A204.1 (cell line): ENCODE measurements at regions not wholly inside any gene's neighbourhood (a gene's known extent, or its start where the extent isn't known, plus 50 kb on each side); places are given as distances from the start of the nearest gene placed in this dataset.
"Not testable (repeated sequence)": the region's sequence is repeated elsewhere in the genome, so short reads cannot be mapped to it uniquely, and the experiment has no call there.

Source experiments
- FAIRE-seq: peaks from 2 replicates; lab custom pipeline; 2012; peaks lifted over from hg19 to GRCh38; lab: Jason Lieb, UNC

- FAIRE-seq: no peak
These were observed 250.5 kb downstream of the UTRN start for GRCh38 chr6:144535630-144536029.

GRCh38 chr6:144536079-144536478 lies 250.9 kb downstream of the UTRN start:
- no peak for FAIRE-seq

- FAIRE-seq: no peak
These were observed 258.1 kb downstream of the UTRN start for GRCh38 chr6:144543006-144543871.

GRCh38 chr6:144544266-144544830 lies 259.2 kb downstream of the UTRN start:
- FAIRE-seq: no peak

- FAIRE-seq: no peak
These were observed 261.7 kb downstream of the UTRN start for GRCh38 chr6:144546807-144547206.

- FAIRE-seq: no peak
These were observed 262.3 kb downstream of the UTRN start for GRCh38 chr6:144547409-144547808.

- FAIRE-seq: no peak
These were observed 263.4 kb downstream of the UTRN start for GRCh38 chr6:144548536-144548935.

- FAIRE-seq: no peak
These were observed 265.0 kb downstream of the UTRN start for GRCh38 chr6:144549837-144550747.

GRCh38 chr6:144551339-144551738 lies 266.2 kb downstream of the UTRN start:
- no peak for FAIRE-seq

GRCh38 chr6:144555066-144555465 lies 269.9 kb downstream of the UTRN start:
- FAIRE-seq: no peak

- FAIRE-seq: no peak
These were observed 274.9 kb downstream of the UTRN start for GRCh38 chr6:144559865-144560593.

- FAIRE-seq: no peak
These were observed 276.4 kb downstream of the UTRN start for GRCh38 chr6:144561455-144562043.

GRCh38 chr6:144564202-144564601 lies 279.1 kb downstream of the UTRN start:
- no peak for FAIRE-seq

- FAIRE-seq: no peak
These were observed 281.9 kb downstream of the UTRN start for GRCh38 chr6:144566868-144567615.

GRCh38 chr6:144568241-144568640 lies 283.1 kb downstream of the UTRN start:
- FAIRE-seq: no peak

GRCh38 chr6:144572541-144572940 lies 287.4 kb downstream of the UTRN start:
- not testable (repeated sequence) for FAIRE-seq

- no peak for FAIRE-seq
These were observed 289.7 kb downstream of the UTRN start for GRCh38 chr6:144574796-144575195.

- FAIRE-seq: no peak
These were observed 290.2 kb downstream of the UTRN start for GRCh38 chr6:144575327-144575726.

GRCh38 chr6:144576871-144577270 lies 291.7 kb downstream of the UTRN start:
- FAIRE-seq: no peak

- FAIRE-seq: no peak
These were observed 293.5 kb downstream of the UTRN start for GRCh38 chr6:144578385-144579350.
